HCT116 (cell line): ENCODE measurements at regions not wholly inside any gene's neighbourhood (a gene's known extent, or its start where the extent isn't known, plus 50 kb on each side); places are given as distances from the start of the nearest gene placed in this dataset.

Experiments
- ATAC-seq: fragments of 200-7000 bp; cut with Tn5 transposase; 2 replicates; pipeline ENCODE4 v1.9.1; 2020; ENCODE audit warnings: mild to moderate bottlenecking, moderate library complexity
- BruUV-seq: library from RNA; stranded (reverse); fragments of 400-500 nt; replicated peaks from 2 replicates; lab custom pipeline; 2021; lab: Mats Ljungman, UMichigan
- CTCF ChIA-PET: fragments of 300-600 bp; sonication (Branson Sonifier 250); formaldehyde crosslinking; loops from one replicate; lab custom pipeline; 2021; ENCODE audit warnings: antibody characterized with exemption; lab: Charles Lee
- POLR2A ChIA-PET: fragments of 300-600, 350-600 bp; sonication (Branson Sonifier 250); formaldehyde crosslinking; loops from one replicate; lab custom pipeline; 2021; ENCODE audit warnings: antibody characterized with exemption; lab: Charles Lee
- RAD21 ChIA-PET, 2 experiments: fragments of 300-600 bp; sonication (Branson Sonifier 250); formaldehyde crosslinking; loops; one replicate each; lab custom pipeline; 2023; ENCODE audit warnings: low total read pairs in 2 of 2; ENCODE audit not compliant: uncharacterized antibody in 2 of 2, unreplicated experiment in 2 of 2, low non-redundant PET in 1 of 2; lab: Charles Lee
- DNase-seq: peaks from one replicate; pipeline ENCODE4 v3.0.0-alpha.2; 2010; ENCODE audit warnings: low read depth, low spot score
- H2AFZ ChIP-seq: fragments of 200-600 bp; shearing (Covaris generic), sonication (generic); 2 replicates; pipeline ENCODE4 v1.6.1; 2017; ENCODE audit warnings: low read depth, mixed run types, mixed read lengths, antibody characterized with exemption, low read length; ENCODE audit not compliant: poor library complexity, severe bottlenecking
- H3K27ac ChIP-seq: 2 replicates; pipeline ENCODE4 v1.5.1; 2012; ENCODE audit warnings: low read depth, low read length
- H3K27me3 ChIP-seq: fragments of 200-600 bp; sonication (generic); 2 replicates; pipeline ENCODE4 v1.6.1; 2016; ENCODE audit warnings: mixed run types, low read length, mixed read lengths; ENCODE audit not compliant: insufficient read depth
- H3K36me3 ChIP-seq, 2 experiments: fragments of 200-500 bp in 1 of 2; fragments of 200-600 bp in 1 of 2; sonication (Bioruptor generic) in 1 of 2; sonication (generic) in 1 of 2; 2 replicates each; pipeline versions ENCODE4 v1.5.1 to v1.6.1; 2014 to 2016; ENCODE audit warnings: low read length in 2 of 2, inconsistent platforms in 1 of 2, mixed read lengths in 1 of 2, mixed run types in 1 of 2; ENCODE audit not compliant: insufficient read depth in 2 of 2, control insufficient read depth in 1 of 2
- H3K4me1 ChIP-seq, 2 experiments: fragments of 200-600 bp in 1 of 2; sonication (generic) in 1 of 2; 2 replicates each; pipeline versions ENCODE4 v1.5.1 to v1.6.1; 2012 to 2017; ENCODE audit warnings: low read length in 2 of 2, inconsistent platforms in 1 of 2, mild to moderate bottlenecking in 1 of 2, mixed read lengths in 1 of 2, mixed run types in 1 of 2, moderate library complexity in 1 of 2; ENCODE audit not compliant: insufficient read depth in 2 of 2, control insufficient read depth in 1 of 2
- H3K4me2 ChIP-seq: fragments of 200-600 bp; sonication (generic); 2 replicates; pipeline ENCODE4 v1.6.1; 2017; ENCODE audit warnings: mixed run types, low read length, mixed read lengths
- H3K4me3 ChIP-seq, 2 experiments: fragments of 200-600 bp in 1 of 2; sonication (generic) in 1 of 2; replicated peaks in 1 of 2; 2 replicates each; pipeline ENCODE4 v1.5.1; 2011 to 2016; ENCODE audit warnings: low read length in 2 of 2, control low read depth in 1 of 2, low read depth in 1 of 2, mild to moderate bottlenecking in 1 of 2, mixed read lengths in 1 of 2, mixed run types in 1 of 2
- H3K79me2 ChIP-seq: fragments of 200-600 bp; sonication (generic); 2 replicates; pipeline ENCODE4 v1.6.1; 2017; ENCODE audit warnings: mild to moderate bottlenecking, mixed run types, low read length, moderate library complexity, mixed read lengths; ENCODE audit not compliant: insufficient read depth
- H3K9ac ChIP-seq: fragments of 200-600 bp; sonication (generic); 2 replicates; pipeline ENCODE4 v1.6.1; 2016; ENCODE audit warnings: low read length, mixed read lengths
- H3K9me2 ChIP-seq: fragments of 200-600 bp; sonication (generic), shearing (Covaris generic); 2 replicates; pipeline ENCODE4 v1.6.1; 2017; ENCODE audit warnings: mixed run types, mild to moderate bottlenecking, moderate library complexity; ENCODE audit not compliant: insufficient read depth
- H3K9me3 ChIP-seq, 2 experiments: fragments of 200-500 bp in 1 of 2; fragments of 200-600 bp in 1 of 2; sonication (Bioruptor generic) in 1 of 2; sonication (generic) in 1 of 2; 2 replicates each; pipeline ENCODE4 v1.6.1; 2014 to 2017; ENCODE audit warnings: low read length in 2 of 2, mixed read lengths in 2 of 2, inconsistent platforms in 1 of 2, low read depth in 1 of 2, mild to moderate bottlenecking in 1 of 2, mixed run types in 1 of 2, moderate library complexity in 1 of 2; ENCODE audit not compliant: control insufficient read depth in 1 of 2, insufficient read depth in 1 of 2
- H4K20me1 ChIP-seq: fragments of 200-600 bp; sonication (generic), shearing (Covaris generic); 2 replicates; pipeline ENCODE4 v1.6.1; 2017; ENCODE audit warnings: mixed run types, mild to moderate bottlenecking, moderate library complexity; ENCODE audit not compliant: insufficient read depth
- CEBPB ChIP-seq: IDR thresholded peaks from 2 replicates; pipeline ENCODE4 v1.6.1; 2012; ENCODE audit warnings: low read depth
- ELF1 ChIP-seq: IDR thresholded peaks from 2 replicates; pipeline ENCODE4 v1.6.1; 2012; ENCODE audit warnings: low read depth, borderline replicate concordance
- JUND ChIP-seq: IDR thresholded peaks from 2 replicates; pipeline ENCODE4 v1.6.1; 2012
- ZBTB33 ChIP-seq: IDR thresholded peaks from 2 replicates; pipeline ENCODE4 v1.6.1; 2011; ENCODE audit warnings: mild to moderate bottlenecking, low read length, moderate library complexity; ENCODE audit not compliant: insufficient replicate concordance; ENCODE audit errors: extremely low read depth
- ZFX ChIP-seq: fragments of 450-650 bp; IDR thresholded peaks from 2 replicates; pipeline ENCODE4 v1.6.1; 2017
- ZNF274 ChIP-seq: fragments of 200-500 bp; sonication (Bioruptor generic); IDR thresholded peaks from 2 replicates; pipeline ENCODE4 v1.6.1; 2014; ENCODE audit warnings: mild to moderate bottlenecking, low read depth, low read length, inconsistent platforms
- intact Hi-C: fragments of 100-400 bp; cut with micrococcal nuclease; formaldehyde crosslinking; loops from 2 replicates; pipeline ENCODE4 v1.10.0; 2022
- TF ChIP-seq, protein P1 (sequence below): IDR thresholded peaks from 2 replicates; pipeline ENCODE4 v1.6.1; 2012; ENCODE audit warnings: low read depth

DNA sequence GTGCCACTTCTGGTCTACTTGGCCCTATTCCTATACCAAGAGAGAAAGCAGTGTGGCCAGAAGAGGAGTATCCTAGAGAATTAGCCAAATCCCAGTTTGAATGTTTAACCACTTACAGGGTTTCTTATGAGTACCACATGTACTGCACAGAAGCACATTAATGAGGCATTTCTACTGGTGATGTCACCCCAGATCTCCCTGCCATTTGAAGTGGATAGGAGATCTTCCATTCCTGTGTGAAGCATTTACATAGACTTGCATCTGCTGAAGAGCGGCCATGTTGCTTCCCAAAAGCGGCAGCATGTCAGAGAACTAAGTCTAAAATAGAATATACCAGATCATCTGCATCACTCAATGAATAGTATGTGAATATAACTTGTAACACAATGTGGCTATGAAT, 108.4 kb upstream of the TUSC7 start:
- ChIA-PET RAD21 (no interaction called here), POLR2A (no interaction called here), CTCF (no interaction called here)
- Histone ChIP-seq H4K20me1 (no peaks in the 10 kb centered on the region), H3K4me3 (no peak overlapping the region), H3K9me3 (no peaks in the 10 kb centered on the region), H3K4me2 (no peak overlapping the region), H3K27ac (no peak overlapping the region), H3K4me1 (no peaks in the 10 kb centered on the region), H3K9me2 (no peaks in the 10 kb centered on the region), H3K36me3 (no peaks in the 10 kb centered on the region), H2AFZ (no peak overlapping the region), H3K9ac (no peak overlapping the region), H3K27me3 (no peaks in the 10 kb centered on the region)
- no peak for DNase-seq
- no peak for ATAC-seq
- no TSS peak for BruUV-seq
- intact Hi-C loops, result no loop called here
- no peak for TF ChIP-seq CEBPB
- TF ChIP-seq, protein P1, sequence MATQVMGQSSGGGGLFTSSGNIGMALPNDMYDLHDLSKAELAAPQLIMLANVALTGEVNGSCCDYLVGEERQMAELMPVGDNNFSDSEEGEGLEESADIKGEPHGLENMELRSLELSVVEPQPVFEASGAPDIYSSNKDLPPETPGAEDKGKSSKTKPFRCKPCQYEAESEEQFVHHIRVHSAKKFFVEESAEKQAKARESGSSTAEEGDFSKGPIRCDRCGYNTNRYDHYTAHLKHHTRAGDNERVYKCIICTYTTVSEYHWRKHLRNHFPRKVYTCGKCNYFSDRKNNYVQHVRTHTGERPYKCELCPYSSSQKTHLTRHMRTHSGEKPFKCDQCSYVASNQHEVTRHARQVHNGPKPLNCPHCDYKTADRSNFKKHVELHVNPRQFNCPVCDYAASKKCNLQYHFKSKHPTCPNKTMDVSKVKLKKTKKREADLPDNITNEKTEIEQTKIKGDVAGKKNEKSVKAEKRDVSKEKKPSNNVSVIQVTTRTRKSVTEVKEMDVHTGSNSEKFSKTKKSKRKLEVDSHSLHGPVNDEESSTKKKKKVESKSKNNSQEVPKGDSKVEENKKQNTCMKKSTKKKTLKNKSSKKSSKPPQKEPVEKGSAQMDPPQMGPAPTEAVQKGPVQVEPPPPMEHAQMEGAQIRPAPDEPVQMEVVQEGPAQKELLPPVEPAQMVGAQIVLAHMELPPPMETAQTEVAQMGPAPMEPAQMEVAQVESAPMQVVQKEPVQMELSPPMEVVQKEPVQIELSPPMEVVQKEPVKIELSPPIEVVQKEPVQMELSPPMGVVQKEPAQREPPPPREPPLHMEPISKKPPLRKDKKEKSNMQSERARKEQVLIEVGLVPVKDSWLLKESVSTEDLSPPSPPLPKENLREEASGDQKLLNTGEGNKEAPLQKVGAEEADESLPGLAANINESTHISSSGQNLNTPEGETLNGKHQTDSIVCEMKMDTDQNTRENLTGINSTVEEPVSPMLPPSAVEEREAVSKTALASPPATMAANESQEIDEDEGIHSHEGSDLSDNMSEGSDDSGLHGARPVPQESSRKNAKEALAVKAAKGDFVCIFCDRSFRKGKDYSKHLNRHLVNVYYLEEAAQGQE, result no peak
- no peak for TF ChIP-seq ZFX
- TF ChIP-seq JUND, result no peak
- no peak for TF ChIP-seq ZBTB33
- no peak for TF ChIP-seq ZNF274
- no peak for TF ChIP-seq ELF1
- TF ChIP-seq, all 23 proteins: peak for 0
- no peaks in the 10 kb centered on the region for H3K79me2 ChIP-seq
